IMR-90 (cell line): ENCODE measurements at regions not wholly inside any gene's neighbourhood (a gene's known extent, or its start where the extent isn't known, plus 50 kb on each side); places are given as distances from the start of the nearest gene placed in this dataset.

Experiments
- ATAC-seq: fragments of 200-7000 bp; cut with Tn5 transposase; 2 replicates; pipeline ENCODE4 v1.9.1; 2020; ENCODE audit warnings: low read depth, mild to moderate bottlenecking, moderate library complexity
- BruUV-seq: library from RNA; stranded (reverse); fragments of 400-500 nt; replicated peaks from 2 replicates; lab custom pipeline; 2021; lab: Mats Ljungman, UMichigan
- CTCF ChIA-PET: fragments of 300-600 bp; formaldehyde crosslinking; extraction: SDS; loops from one replicate; lab custom pipeline; 2021; ENCODE audit warnings: antibody characterized with exemption; lab: Yijun Ruan, JAX
- POLR2A ChIA-PET: fragments of 300-600 bp; sonication (Branson Sonifier 250); formaldehyde crosslinking; loops from one replicate; lab custom pipeline; 2022; ENCODE audit warnings: antibody characterized with exemption; ENCODE audit not compliant: unreplicated experiment; lab: Charles Lee
- DNase-seq: peaks from one replicate; pipeline ENCODE4 v3.0.0; 2013
- H2AFZ ChIP-seq: replicated peaks from 2 replicates; pipeline ENCODE3; 2013; ENCODE audit warnings: low read length, mild to moderate bottlenecking; ENCODE audit not compliant: poor library complexity
- H2AK5ac ChIP-seq: 2 replicates; pipeline ENCODE4 v1.6.1; 2013; ENCODE audit warnings: low read depth, low read length, inconsistent platforms
- H2AK9ac ChIP-seq: replicated peaks from 2 replicates; pipeline ENCODE3; 2013; ENCODE audit warnings: mild to moderate bottlenecking, low read depth, low read length, moderate library complexity; ENCODE audit not compliant: poor library complexity
- H2BK120ac ChIP-seq: 2 replicates; pipeline ENCODE4 v1.6.1; 2013; ENCODE audit warnings: low read depth, low read length, inconsistent platforms
- H2BK15ac ChIP-seq: 3 replicates; pipeline ENCODE4 v1.6.1; 2013; ENCODE audit warnings: low read depth, low read length, inconsistent platforms
- H2BK20ac ChIP-seq: 2 replicates; pipeline ENCODE4 v1.6.1; 2013; ENCODE audit warnings: low read depth, mild to moderate bottlenecking, inconsistent platforms, low read length, moderate library complexity
- H2BK5ac ChIP-seq: 2 replicates; pipeline ENCODE4 v1.6.1; 2013; ENCODE audit warnings: mild to moderate bottlenecking, low read depth, low read length, inconsistent platforms; ENCODE audit not compliant: poor library complexity, severe bottlenecking
- H3K14ac ChIP-seq: replicated peaks from 2 replicates; pipeline ENCODE4 v1.6.1; 2013; ENCODE audit warnings: low read depth, low read length, inconsistent platforms
- H3K18ac ChIP-seq: 2 replicates; pipeline ENCODE4 v1.6.1; 2013; ENCODE audit warnings: low read depth, low read length, control low read depth
- H3K23ac ChIP-seq: 2 replicates; pipeline ENCODE4 v1.6.1; 2013; ENCODE audit warnings: low read depth, low read length, inconsistent platforms
- H3K27ac ChIP-seq: 2 replicates; pipeline ENCODE4 v1.5.1; 2013; ENCODE audit warnings: mild to moderate bottlenecking, control low read depth, low read length; ENCODE audit not compliant: insufficient read depth
- H3K27me3 ChIP-seq: 2 replicates; pipeline ENCODE4 v1.6.1; 2013; ENCODE audit warnings: low read length; ENCODE audit not compliant: control insufficient read depth, insufficient read depth
- H3K36me3 ChIP-seq: 2 replicates; pipeline ENCODE4 v1.6.1; 2013; ENCODE audit warnings: low read length, mixed read lengths; ENCODE audit not compliant: control insufficient read depth, insufficient read depth
- H3K4ac ChIP-seq: 2 replicates; pipeline ENCODE4 v1.6.1; 2013; ENCODE audit warnings: low read depth, low read length, inconsistent platforms
- H3K4me1 ChIP-seq: 2 replicates; pipeline ENCODE4 v1.6.1; 2013; ENCODE audit warnings: low read length, mixed read lengths; ENCODE audit not compliant: control insufficient read depth, insufficient read depth
- H3K4me2 ChIP-seq: 2 replicates; pipeline ENCODE4 v1.6.1; 2013; ENCODE audit warnings: low read depth, mild to moderate bottlenecking, control low read depth, low read length, moderate library complexity
- H3K4me3 ChIP-seq: 2 replicates; pipeline ENCODE4 v1.5.1; 2013; ENCODE audit warnings: low read depth, mild to moderate bottlenecking, control low read depth, low read length, moderate library complexity; ENCODE audit not compliant: insufficient read depth
- H3K56ac ChIP-seq: 2 replicates; pipeline ENCODE4 v1.6.1; 2013; ENCODE audit warnings: low read length, inconsistent platforms; ENCODE audit not compliant: insufficient read depth; ENCODE audit errors: extremely low read depth
- H3K79me1 ChIP-seq, 2 experiments: 2 replicates each; pipeline ENCODE4 v1.6.1; 2013; ENCODE audit warnings: low read length in 2 of 2, inconsistent platforms in 1 of 2, low read depth in 1 of 2
- H3K9ac ChIP-seq: 2 replicates; pipeline ENCODE4 v1.6.1; 2013; ENCODE audit warnings: low read depth, low read length, control low read depth
- H3K9me1 ChIP-seq: 2 replicates; pipeline ENCODE4 v1.6.1; 2013; ENCODE audit warnings: low read length, inconsistent platforms; ENCODE audit not compliant: insufficient read depth
- H3K9me3 ChIP-seq: 2 replicates; pipeline ENCODE4 v1.6.1; 2013; ENCODE audit warnings: low read length; ENCODE audit not compliant: control insufficient read depth, insufficient read depth
- H4K20me1 ChIP-seq: 2 replicates; pipeline ENCODE4 v1.6.1; 2013; ENCODE audit warnings: low read length, inconsistent platforms; ENCODE audit not compliant: insufficient read depth
- H4K5ac ChIP-seq: 2 replicates; pipeline ENCODE4 v1.6.1; 2013; ENCODE audit warnings: mild to moderate bottlenecking, low read depth, low read length, control low read depth
- H4K8ac ChIP-seq, 2 experiments: 2 replicates each; pipeline ENCODE4 v1.6.1; 2013; ENCODE audit warnings: low read depth in 2 of 2, low read length in 2 of 2, control low read depth in 1 of 2, inconsistent platforms in 1 of 2
- H4K91ac ChIP-seq: 2 replicates; pipeline ENCODE4 v1.6.1; 2013; ENCODE audit warnings: low read depth, low read length, inconsistent platforms; ENCODE audit not compliant: insufficient read depth
- BHLHE40 ChIP-seq: fragments of 150-350 bp; IDR thresholded peaks from 2 replicates; pipeline ENCODE4 v1.6.1; 2016; ENCODE audit warnings: mild to moderate bottlenecking, low read depth, low read length
- CEBPB ChIP-seq: IDR thresholded peaks from 2 replicates; pipeline ENCODE4 v1.6.1; 2012; ENCODE audit warnings: low read depth, low read length, improper control_type of control experiment
- CHD1 ChIP-seq: IDR thresholded peaks from 2 replicates; pipeline ENCODE4 v1.6.1; 2012; ENCODE audit warnings: low read depth, low read length, improper control_type of control experiment
- CTCF ChIP-seq: conservative IDR thresholded peaks from 2 replicates; pipeline ENCODE4 v1.5.1; 2012; ENCODE audit warnings: mild to moderate bottlenecking, low read depth, low read length, improper control_type of control experiment
- MAFK ChIP-seq: IDR thresholded peaks from 2 replicates; pipeline ENCODE4 v1.6.1; 2012; ENCODE audit warnings: low read depth, low read length, improper control_type of control experiment
- MAZ ChIP-seq: IDR thresholded peaks from 2 replicates; pipeline ENCODE4 v1.6.1; 2012; ENCODE audit warnings: low read depth, mild to moderate bottlenecking, low read length, improper control_type of control experiment, moderate library complexity, borderline replicate concordance
- MXI1 ChIP-seq: IDR thresholded peaks from 2 replicates; pipeline ENCODE4 v1.6.1; 2012; ENCODE audit warnings: low read depth, mild to moderate bottlenecking, low read length, moderate library complexity, borderline replicate concordance
- NFE2L2 ChIP-seq: fragments of 150-350 bp; IDR thresholded peaks from 2 replicates; pipeline ENCODE4 v1.6.1; 2016; ENCODE audit warnings: low read depth, mild to moderate bottlenecking, low read length
- POLR2A ChIP-seq: IDR thresholded peaks from 2 replicates; pipeline ENCODE4 v1.6.1; 2012; ENCODE audit warnings: mild to moderate bottlenecking, low read depth, low read length
- SMC3 ChIP-seq: fragments of 150-350 bp; IDR thresholded peaks from 2 replicates; pipeline ENCODE4 v1.6.1; 2016; ENCODE audit warnings: low read depth, mild to moderate bottlenecking, antibody characterized with exemption, low read length, moderate library complexity
- USF2 ChIP-seq: fragments of 150-350 bp; IDR thresholded peaks from 2 replicates; pipeline ENCODE4 v1.6.1; 2017; ENCODE audit warnings: mild to moderate bottlenecking, antibody characterized with exemption, low read length, low read depth
- WGBS, 2 experiments: methylation state at CpG; one replicate each; pipeline versions ENCODE4 v1.1.5 to v1.1.7; 2013; ENCODE audit warnings: missing lambda C conversion rate in 2 of 2; ENCODE audit not compliant: insufficient read length in 1 of 2; ENCODE audit errors: extremely low coverage in 2 of 2; 5-methylcytosine and 5-hydroxymethylcytosine counted together
- dilution Hi-C: fragments of 300-500 bp; cut with HindIII; formaldehyde crosslinking; loops from one replicate; pipeline ENCODE4 v1.14.3; 2018; ENCODE audit warnings: low sequenced_read_pairs; ENCODE audit not compliant: unreplicated experiment
- in situ Hi-C: fragments of 300-500 bp; cut with MboI; formaldehyde crosslinking; loops from 3 replicates; pipeline ENCODE4 v1.14.3; 2019; ENCODE audit warnings: low sequenced_read_pairs, inconsistent platforms, mixed read lengths
- intact Hi-C: fragments of 100-400 bp; cut with micrococcal nuclease; formaldehyde crosslinking; loops from 2 replicates; pipeline ENCODE4 v1.10.0; 2022

GRCh38 chr11:25357133-25357532, 860.3 kb downstream of the LUZP2 start:
- intact Hi-C loops: no loop called here
- H3K27me3 ChIP-seq: no peaks in the 10 kb centered on the region

More at GRCh38 chr11:25357133-25357532, 860.3 kb downstream of the LUZP2 start:
- H3K14ac ChIP-seq: no peak overlapping the region
- H4K5ac ChIP-seq: no peak overlapping the region
- WGBS, 2 experiments: no CpG with 5 or more reads among the region's 2 CpGs
- no peak overlapping the region for H3K4me3 ChIP-seq
- no peak overlapping the region for H2AFZ ChIP-seq
- no peaks in the 10 kb centered on the region for H3K79me1 ChIP-seq
- H3K9me1 ChIP-seq: no peaks in the 10 kb centered on the region
- H2AK5ac ChIP-seq: no peak overlapping the region
- DNase-seq (no peak), ATAC-seq (no peak)
- H2BK5ac ChIP-seq: no peak overlapping the region
- no peak overlapping the region for H2AK9ac ChIP-seq
- no peak overlapping the region for H2BK15ac ChIP-seq
- no peak overlapping the region for H4K8ac ChIP-seq
- H2BK120ac ChIP-seq: no peak overlapping the region
- no peak overlapping the region for H3K56ac ChIP-seq
- H3K4me1 ChIP-seq: no peaks in the 10 kb centered on the region
- H4K91ac ChIP-seq: no peak overlapping the region
- H3K9me3 ChIP-seq: no peaks in the 10 kb centered on the region
- no peaks in the 10 kb centered on the region for H3K36me3 ChIP-seq
- POLR2A ChIA-PET: no interaction called here
- no peak for TF ChIP-seq CEBPB
- TF ChIP-seq CHD1: no peak
- no peak for TF ChIP-seq MXI1
- no peak for TF ChIP-seq BHLHE40
- TF ChIP-seq NFE2L2: no peak
- TF ChIP-seq CTCF: no peak
- TF ChIP-seq USF2: no peak
- TF ChIP-seq MAFK: no peak
- no peak for TF ChIP-seq SMC3
- TF ChIP-seq POLR2A: no peak
- no peak for TF ChIP-seq MAZ
- no peak overlapping the region for H3K9ac ChIP-seq
- no peak overlapping the region for H2BK20ac ChIP-seq
- H3K18ac ChIP-seq: no peak overlapping the region
- in situ Hi-C loops (no loop called here), dilution Hi-C loops (no loop called here)
- H3K4me2 ChIP-seq: no peak overlapping the region
- BruUV-seq: no TSS peak
- CTCF ChIA-PET: no interaction called here
- H3K27ac ChIP-seq: no peak overlapping the region
- H4K20me1 ChIP-seq: no peaks in the 10 kb centered on the region
- H3K23ac ChIP-seq: no peak overlapping the region
- no peak overlapping the region for H3K4ac ChIP-seq
